PC-3 (cell line): ENCODE measurements at regions not wholly inside any gene's neighbourhood (a gene's known extent, or its start where the extent isn't known, plus 50 kb on each side); places are given as distances from the start of the nearest gene placed in this dataset.
A peak's percentile ranks its signal among the peaks of the same experiment; 100 is the strongest.

Experiments
- ATAC-seq: fragments of 200-7000 bp; cut with Tn5 transposase; 2 replicates; pipeline ENCODE4 v1.9.1; 2020; ENCODE audit warnings: mild to moderate bottlenecking, moderate library complexity
- BruUV-seq: library from RNA; stranded (reverse); fragments of 400-500 nt; replicated peaks from 2 replicates; lab custom pipeline; 2021; lab: Mats Ljungman, UMichigan
- CTCF ChIA-PET: fragments of 300-600 bp; sonication (Branson Sonifier 250); formaldehyde crosslinking; loops from one replicate; lab custom pipeline; 2022; ENCODE audit warnings: antibody characterized with exemption; lab: Charles Lee
- POLR2A ChIA-PET: fragments of 300-600 bp; sonication (Branson Sonifier 250); formaldehyde crosslinking; loops from one replicate; lab custom pipeline; 2022; ENCODE audit warnings: antibody characterized with exemption; ENCODE audit not compliant: unreplicated experiment; lab: Charles Lee
- DNase-seq: peaks from one replicate; pipeline ENCODE4 v3.0.0-alpha.2; 2015
- H2AFZ ChIP-seq: fragments of 300-600 bp; sonication (generic); 2 replicates; pipeline ENCODE4 v1.6.0; 2016; ENCODE audit warnings: antibody characterized with exemption, low read length
- H3F3A ChIP-seq: fragments of 300-600 bp; sonication (generic); one replicate; pipeline ENCODE4 v1.6.0; 2017; ENCODE audit warnings: antibody characterized with exemption, low read length, control low read depth, mild to moderate bottlenecking; ENCODE audit not compliant: unreplicated experiment
- H3K27ac ChIP-seq: fragments of 300-600 bp; sonication (generic); 2 replicates; pipeline ENCODE4 v1.5.1; 2016; ENCODE audit warnings: mild to moderate bottlenecking, low read length
- H3K27me3 ChIP-seq: fragments of 300-600 bp; sonication (generic); 2 replicates; pipeline ENCODE4 v1.6.1; 2016; ENCODE audit warnings: low read length, mixed read lengths
- H3K36me3 ChIP-seq: fragments of 300-600 bp; sonication (generic); 2 replicates; pipeline ENCODE4 v1.6.1; 2016; ENCODE audit warnings: low read depth, mixed run types, low read length, mixed read lengths
- H3K4me1 ChIP-seq: fragments of 300-600 bp; sonication (generic); 2 replicates; pipeline ENCODE4 v1.5.1; 2016; ENCODE audit warnings: low read length; ENCODE audit not compliant: insufficient read depth
- H3K4me2 ChIP-seq: fragments of 300-600 bp; sonication (generic); 2 replicates; pipeline ENCODE4 v1.6.0; 2016; ENCODE audit warnings: low read length
- H3K4me3 ChIP-seq: fragments of 300-600 bp; sonication (generic); 2 replicates; pipeline ENCODE4 v1.5.1; 2016; ENCODE audit warnings: mild to moderate bottlenecking, low read length, mixed read lengths
- H3K79me2 ChIP-seq: fragments of 300-600 bp; sonication (generic); 2 replicates; pipeline ENCODE4 v1.6.1; 2017; ENCODE audit warnings: low read length, mixed read lengths
- H3K9ac ChIP-seq: fragments of 300-600 bp; sonication (generic); 2 replicates; pipeline ENCODE4 v1.6.0; 2016; ENCODE audit warnings: mild to moderate bottlenecking, low read length
- H3K9me2 ChIP-seq: fragments of 300-600 bp; sonication (generic); replicated peaks from 2 replicates; pipeline ENCODE4 v1.6.1; 2016; ENCODE audit warnings: mixed run types, low read length, mixed read lengths
- H3K9me3 ChIP-seq: fragments of 300-600 bp; sonication (generic); 2 replicates; pipeline ENCODE4 v1.6.1; 2016; ENCODE audit warnings: low read length, mixed read lengths
- H4K20me1 ChIP-seq: fragments of 300-600 bp; sonication (generic); 2 replicates; pipeline ENCODE4 v1.6.1; 2016; ENCODE audit warnings: low read length, mixed read lengths
- EZH2 ChIP-seq: fragments of 300-600 bp; sonication (generic); IDR thresholded peaks from one replicate; pipeline ENCODE4 v1.6.1; 2017; ENCODE audit warnings: antibody characterized with exemption, mild to moderate bottlenecking, low read length; ENCODE audit not compliant: unreplicated experiment
- EZH2phosphoT487 ChIP-seq: fragments of 300-600 bp; sonication (generic); IDR thresholded peaks from 2 replicates; pipeline ENCODE4 v1.6.1; 2018; ENCODE audit warnings: mild to moderate bottlenecking, antibody characterized with exemption, low read length, borderline replicate concordance
- intact Hi-C: fragments of 100-400 bp; cut with micrococcal nuclease; formaldehyde crosslinking; loops from 2 replicates; pipeline ENCODE4 v1.9.0; 2023
- TF ChIP-seq, protein P1 (sequence below): fragments of 300-600 bp; sonication (generic); conservative IDR thresholded peaks from 2 replicates; pipeline ENCODE4 v1.5.1; 2017; ENCODE audit warnings: antibody characterized with exemption, low read depth, mild to moderate bottlenecking, low read length

DNA sequence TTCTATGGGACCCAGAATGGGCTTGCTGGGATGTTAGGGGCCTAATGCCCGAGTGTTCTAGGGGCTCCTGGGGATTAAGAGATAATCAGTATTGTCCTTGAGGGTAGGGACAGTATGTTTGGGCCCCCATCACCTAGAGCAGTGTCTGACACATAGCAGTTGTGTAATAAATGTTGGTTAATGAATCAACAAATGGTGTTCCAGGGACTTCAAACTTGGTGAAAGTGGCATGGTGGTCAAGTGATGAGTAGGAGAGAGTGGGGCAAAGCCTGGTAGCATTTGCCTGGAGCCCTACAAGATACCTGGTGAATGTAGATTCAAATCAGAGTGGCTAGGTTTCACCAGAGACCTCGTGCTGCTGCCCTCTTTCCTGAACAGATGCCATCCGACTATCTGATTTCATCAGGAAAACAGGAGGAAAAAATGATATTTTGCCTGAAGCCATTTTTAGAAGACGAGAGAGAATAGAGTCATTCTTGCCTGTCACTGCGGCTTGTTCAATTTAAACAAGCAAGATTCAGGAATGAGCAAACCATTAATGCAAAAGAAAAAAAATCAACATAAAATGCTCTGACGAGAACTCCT is 117.3 kb downstream of the RPL22L1 start:
- ATAC-seq, result no peak
- Histone ChIP-seq H3K27ac (peak overlapping the region; percentile 87), H4K20me1 (no peaks in the 10 kb centered on the region), H3K9me3 (no peaks in the 10 kb centered on the region), H3K4me3 (no peak overlapping the region), H3K36me3 (no peaks in the 10 kb centered on the region), H3K9ac (peak overlapping the region; percentile 28; the same call in 1 of the 2 replicates), H3F3A (peaks cover 10% of the 10 kb centered on the region), H3K9me2 (no peaks in the 10 kb centered on the region), H3K27me3 (no peaks in the 10 kb centered on the region), H3K4me1 (peaks cover 43% of the 10 kb centered on the region), H3K79me2 (no peaks in the 10 kb centered on the region), H3K4me2 (peak overlapping the region; percentile 47), H2AFZ (no peak overlapping the region)
- ChIA-PET POLR2A (no interaction called here), CTCF (interaction anchor here (1.9 kb wide), 1 partner anchor 57 kb away, joined by 8 read pairs; no protein-coding TSS in a partner anchor)
- no peak for DNase-seq
- TF ChIP-seq, protein P1, sequence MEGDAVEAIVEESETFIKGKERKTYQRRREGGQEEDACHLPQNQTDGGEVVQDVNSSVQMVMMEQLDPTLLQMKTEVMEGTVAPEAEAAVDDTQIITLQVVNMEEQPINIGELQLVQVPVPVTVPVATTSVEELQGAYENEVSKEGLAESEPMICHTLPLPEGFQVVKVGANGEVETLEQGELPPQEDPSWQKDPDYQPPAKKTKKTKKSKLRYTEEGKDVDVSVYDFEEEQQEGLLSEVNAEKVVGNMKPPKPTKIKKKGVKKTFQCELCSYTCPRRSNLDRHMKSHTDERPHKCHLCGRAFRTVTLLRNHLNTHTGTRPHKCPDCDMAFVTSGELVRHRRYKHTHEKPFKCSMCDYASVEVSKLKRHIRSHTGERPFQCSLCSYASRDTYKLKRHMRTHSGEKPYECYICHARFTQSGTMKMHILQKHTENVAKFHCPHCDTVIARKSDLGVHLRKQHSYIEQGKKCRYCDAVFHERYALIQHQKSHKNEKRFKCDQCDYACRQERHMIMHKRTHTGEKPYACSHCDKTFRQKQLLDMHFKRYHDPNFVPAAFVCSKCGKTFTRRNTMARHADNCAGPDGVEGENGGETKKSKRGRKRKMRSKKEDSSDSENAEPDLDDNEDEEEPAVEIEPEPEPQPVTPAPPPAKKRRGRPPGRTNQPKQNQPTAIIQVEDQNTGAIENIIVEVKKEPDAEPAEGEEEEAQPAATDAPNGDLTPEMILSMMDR, result no peak
- TF ChIP-seq EZH2 (no peak), EZH2phosphoT487 (no peak)
- intact Hi-C loops, result no loop called here
- no TSS peak for BruUV-seq

DNA sequence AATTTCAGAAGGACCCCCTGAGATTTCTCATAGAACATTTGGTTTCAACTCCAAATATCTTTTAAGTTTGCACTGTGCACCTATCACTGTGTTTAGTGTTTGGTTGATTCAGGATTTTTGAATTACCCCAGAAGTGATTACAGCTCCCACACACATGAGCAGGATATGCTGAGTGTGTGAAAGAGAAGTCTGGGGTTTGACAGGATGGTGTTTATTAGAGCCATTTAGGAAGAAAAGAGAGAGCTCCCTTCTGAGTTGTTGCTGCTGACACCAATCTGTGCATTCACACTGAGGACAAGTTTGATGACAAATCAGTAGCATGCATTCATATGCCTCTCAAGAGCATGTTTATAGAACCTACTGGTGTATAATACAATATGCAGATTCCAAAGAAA is 118.1 kb downstream of the RPL22L1 start:
- Histone ChIP-seq H3K9me2 (no peaks in the 10 kb centered on the region), H2AFZ (0 out of 2 replicates have a peak overlapping the region, but pooled peaks have one; percentile 9), H3K27ac (peak overlapping the region; percentile 87), H3K27me3 (no peaks in the 10 kb centered on the region), H3K4me3 (no peak overlapping the region), H3K36me3 (no peaks in the 10 kb centered on the region), H3K9ac (peak overlapping the region; percentile 28; the same call in 1 of the 2 replicates), H3F3A (peaks cover 10% of the 10 kb centered on the region), H4K20me1 (no peaks in the 10 kb centered on the region), H3K4me2 (peak overlapping the region; percentile 47), H3K9me3 (no peaks in the 10 kb centered on the region), H3K4me1 (peaks cover 44% of the 10 kb centered on the region), H3K79me2 (no peaks in the 10 kb centered on the region)
- intact Hi-C loops, result loop anchor here (1.0 kb wide), 1 partner anchor 57 kb away; no protein-coding TSS in a partner anchor
- BruUV-seq, result no TSS peak
- DNase-seq (no peak), ATAC-seq (peak; percentile 30)
- ChIA-PET CTCF (interaction anchor here (1.9 kb wide), 1 partner anchor 58 kb away, joined by 8 read pairs; no protein-coding TSS in a partner anchor), POLR2A (no interaction called here)
- TF ChIP-seq, protein P1, result no peak
- TF ChIP-seq EZH2phosphoT487 (no peak), EZH2 (no peak)
